ENCODE measurements at regions not wholly inside any gene's neighbourhood (a gene's known extent, or its start where the extent isn't known, plus 50 kb on each side); places are given as distances from the start of the nearest gene placed in this dataset.

GRCh38 chr12:104833756-104834155, 124.3 kb downstream of the SLC41A2 start:
- H3K56ac ChIP-seq (replicated peaks; ENCODE audit: insufficient read length, low read depth, low read length) = no peak overlapping the region
- ChIA-PET POLR2A (ENCODE audit: partially characterized antibody) (interaction anchor here (1.2 to 1.5 kb wide), 2 partner anchors 16 to 190 kb away, joined by 3 to 4 read pairs; no protein-coding TSS in a partner anchor), CTCF (ENCODE audit: partially characterized antibody) (interaction anchor here (1.3 to 2.7 kb wide), 7 partner anchors 8 to 220 kb away, joined by 3 to 8 read pairs (median 4); no protein-coding TSS in a partner anchor)
- no peaks in the 10 kb centered on the region for H3K79me2 ChIP-seq (ENCODE audit: control insufficient read depth in 1 of 2, insufficient read depth in 2 of 2, low read length in 2 of 2)
- H4K5ac ChIP-seq (ENCODE audit: insufficient read length, low read depth, low read length) = no peak overlapping the region
- H4K8ac ChIP-seq (ENCODE audit: extremely low read depth, insufficient read depth, low read length) = no peak overlapping the region
- no peak overlapping the region for H3K4ac ChIP-seq (replicated peaks; ENCODE audit: insufficient read length, low read depth, low read length)
- H3K27ac ChIP-seq (ENCODE audit: low read depth, low read length) = no peak overlapping the region
- H3K9ac ChIP-seq (replicated peaks in 1 of 4; ENCODE audit: extremely low read depth in 1 of 4, low read depth in 3 of 4, low read length in 3 of 4) = no peak overlapping the region
- no peaks in the 10 kb centered on the region for H3K9me3 ChIP-seq (ENCODE audit: insufficient read depth in 2 of 2, low read depth in 1 of 2, low read length in 1 of 2)
- no peaks in the 10 kb centered on the region for H4K20me1 ChIP-seq (replicated peaks in 1 of 2; ENCODE audit: control insufficient read depth in 1 of 2, insufficient read depth in 2 of 2, low read length in 2 of 2)
- no peak overlapping the region for H2BK5ac ChIP-seq (ENCODE audit: low read depth, low read length)
- no peak overlapping the region for H3K14ac ChIP-seq (ENCODE audit: insufficient read length)
- H2BK20ac ChIP-seq (ENCODE audit: low read length) = no peak overlapping the region
- no peak overlapping the region for H2BK12ac ChIP-seq (ENCODE audit: low read depth, low read length)
- H2BK120ac ChIP-seq (replicated peaks; ENCODE audit: low read depth, low read length) = no peak overlapping the region
- no peaks in the 10 kb centered on the region for H3K36me3 ChIP-seq (ENCODE audit: control insufficient read depth in 2 of 4, insufficient read depth in 4 of 4, low read length in 3 of 4)
- no peaks in the 10 kb centered on the region for H3K23me2 ChIP-seq (ENCODE audit: low read depth, low read length)
- WGBS, 2 experiments (ENCODE audit: extremely low coverage in 1 of 2, insufficient coverage in 1 of 2, insufficient read length in 1 of 2, insufficient replicate concordance in 2 of 2, low coverage in 1 of 2, low lambda C conversion rate in 2 of 2, missing lambda C conversion rate in 1 of 2) = 94% methylated on average over 1 of the region's 1 CpG; no CpG with 5 or more reads in 1 of the 2 experiments
- H3K4me2 ChIP-seq (ENCODE audit: insufficient read depth in 1 of 2, low read depth in 2 of 2, low read length in 2 of 2) = no peak overlapping the region
- H2AFZ ChIP-seq (ENCODE audit: low read length) = no peak overlapping the region
- no peak overlapping the region for H3K4me3 ChIP-seq (ENCODE audit: extremely low read depth in 1 of 4, insufficient read depth in 2 of 4, low read depth in 3 of 4, low read length in 4 of 4)
- TF ChIP-seq GABPA (IDR thresholded peaks at IDR 0.05; ENCODE audit: borderline replicate concordance, insufficient read depth, low read length) (no peak), KDM5A (IDR thresholded peaks at IDR 0.05; ENCODE audit: low read length) (no peak), MAFK (IDR thresholded peaks at IDR 0.05; ENCODE audit: low read depth, low read length) (peak; percentile 56; the same call in 1 of the 2 replicates), GTF2F1 (IDR thresholded peaks at IDR 0.05; ENCODE audit: borderline replicate concordance, low read depth, low read length) (no peak), SP2 (IDR thresholded peaks at IDR 0.05; ENCODE audit: low read length) (no peak), RNF2 (IDR thresholded peaks at IDR 0.05; ENCODE audit: borderline replicate concordance, low read depth, low read length, missing control alignments, poor library complexity, severe bottlenecking) (no peak)
- TF ChIP-seq, protein P1, sequence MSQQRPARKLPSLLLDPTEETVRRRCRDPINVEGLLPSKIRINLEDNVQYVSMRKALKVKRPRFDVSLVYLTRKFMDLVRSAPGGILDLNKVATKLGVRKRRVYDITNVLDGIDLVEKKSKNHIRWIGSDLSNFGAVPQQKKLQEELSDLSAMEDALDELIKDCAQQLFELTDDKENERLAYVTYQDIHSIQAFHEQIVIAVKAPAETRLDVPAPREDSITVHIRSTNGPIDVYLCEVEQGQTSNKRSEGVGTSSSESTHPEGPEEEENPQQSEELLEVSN (IDR thresholded peaks at IDR 0.05) = no peak
- no peak overlapping the region for H3K23ac ChIP-seq (ENCODE audit: insufficient read length)
- DNase-seq (ENCODE audit: low read depth in 1 of 2, low spot score in 2 of 2) (no peak), FAIRE-seq (no peak)
- no peak overlapping the region for H2BK15ac ChIP-seq (ENCODE audit: low read length)
- no peaks in the 10 kb centered on the region for H3K79me1 ChIP-seq (ENCODE audit: low read depth, low read length)
- no peak overlapping the region for H4K91ac ChIP-seq (replicated peaks; ENCODE audit: insufficient read length, low read length)
- H3K4me1 ChIP-seq (replicated peaks in 1 of 4; ENCODE audit: control insufficient read depth in 3 of 4, insufficient read depth in 4 of 4, low read length in 3 of 4) = no peaks in the 10 kb centered on the region
- no peak overlapping the region for H3K18ac ChIP-seq (ENCODE audit: extremely low read depth, low read length)
- H2AK5ac ChIP-seq (ENCODE audit: low read depth, low read length) = no peak overlapping the region
- H3K27me3 ChIP-seq (replicated peaks in 1 of 4; ENCODE audit: control insufficient read depth in 3 of 4, extremely low read depth in 1 of 4, insufficient read depth in 3 of 4, low read length in 3 of 4) = peaks cover 0 to 1% (median 0%) of the 10 kb centered on the region in 4 experiments; a peak in 1 of 7 replicates

Measured in H1 (cell line).